ACHN (cell line): ENCODE measurements at regions not wholly inside any gene's neighbourhood (a gene's known extent, or its start where the extent isn't known, plus 50 kb on each side); places are given as distances from the start of the nearest gene placed in this dataset.
"Not testable (repeated sequence)": the region's sequence is repeated elsewhere in the genome, so short reads cannot be mapped to it uniquely, and the experiment has no call there.

Source experiments
- DNase-seq: peaks from one replicate; pipeline ENCODE4 v3.0.0-alpha.2; 2015
- in situ Hi-C: cut with HindIII; loops from 2 replicates; pipeline ENCODE4 v1.10.0; 2017; ENCODE audit warnings: low sequenced_read_pairs, low pct_ligation_motif_present, low pct_unique_long_range_greater_than_20kb

DNA sequence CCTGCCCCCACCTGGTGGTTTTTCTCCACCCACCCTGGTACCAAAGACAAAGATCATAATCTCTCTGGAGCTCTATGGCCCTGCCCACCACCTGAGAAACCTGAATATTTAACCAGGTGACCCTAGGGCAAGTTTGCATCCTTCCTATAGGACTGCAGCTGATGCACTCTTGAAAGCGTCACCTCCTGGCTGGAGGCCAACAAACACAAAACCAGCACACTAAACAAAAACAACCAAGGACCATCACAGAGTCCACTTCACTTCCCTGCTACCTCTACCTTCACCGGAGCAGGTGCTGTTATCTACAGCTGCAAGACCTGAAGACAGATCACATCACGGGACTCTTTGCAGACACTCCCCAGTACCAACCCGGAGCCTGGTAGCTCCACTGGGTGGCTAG is 296.7 kb upstream of the FGF13 start:
- no peak for DNase-seq
- in situ Hi-C loops, result no loop called here

GRCh38 chrX:139003856-139004527 is 292.5 kb upstream of the FGF13 start:
- DNase-seq, in situ Hi-C loops: not testable (repeated sequence)

DNA sequence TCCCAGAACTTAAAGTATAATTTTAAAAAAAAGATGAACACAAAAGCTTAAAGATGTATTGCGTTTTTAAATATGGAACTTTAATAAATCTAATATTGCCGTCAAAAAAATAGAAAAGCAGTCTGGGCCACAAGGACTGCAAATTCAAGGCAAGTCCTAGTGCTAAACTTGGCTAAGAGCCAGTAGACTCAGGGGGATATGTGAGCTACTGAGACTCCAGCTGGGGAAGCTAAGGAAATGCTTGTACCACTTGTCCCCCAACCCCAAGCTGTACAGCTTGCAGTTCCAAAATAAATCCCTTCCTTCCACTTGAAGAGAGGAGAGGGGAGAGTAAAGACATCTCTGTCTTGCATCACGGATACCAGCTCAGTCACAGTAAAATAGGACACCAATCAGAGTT is 290.8 kb upstream of the FGF13 start:
- in situ Hi-C loops, result no loop called here
- no peak for DNase-seq

GRCh38 chrX:138996268-138996667 is 284.8 kb upstream of the FGF13 start:
- DNase-seq, result no peak
- in situ Hi-C loops, result no loop called here

DNA sequence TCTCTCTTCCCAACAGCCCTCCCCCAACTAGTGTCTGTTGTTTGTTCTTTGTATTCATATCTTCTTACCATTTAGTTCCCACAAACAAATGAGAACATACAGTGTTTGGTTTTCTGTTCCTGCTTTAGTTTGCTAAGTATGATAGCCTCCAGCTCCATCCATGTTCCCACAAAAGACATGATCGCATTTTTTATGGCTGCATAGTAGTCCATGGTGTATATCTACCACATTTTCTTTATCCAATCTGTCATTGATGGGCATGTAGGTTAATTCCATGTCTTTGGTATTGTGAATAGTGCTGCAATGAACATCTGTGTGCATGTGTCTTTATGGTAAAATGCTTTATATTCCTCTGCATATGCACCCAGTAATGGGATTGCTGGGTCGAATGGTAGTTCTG is 283.9 kb upstream of the FGF13 start:
- in situ Hi-C loops, result no loop called here

GRCh38 chrX:138990425-138990824 is 278.9 kb upstream of the FGF13 start:
- in situ Hi-C loops, DNase-seq: not testable (repeated sequence)

More for the DNA sequence above, 283.9 kb upstream of the FGF13 start:
- DNase-seq, result no peak

GRCh38 chrX:138986866-138987265 is 275.3 kb upstream of the FGF13 start:
- in situ Hi-C loops, result no loop called here
- no peak for DNase-seq

GRCh38 chrX:138986235-138986634 is 274.7 kb upstream of the FGF13 start:
- in situ Hi-C loops, result no loop called here
- DNase-seq, result no peak

GRCh38 chrX:138982365-138982764 is 270.8 kb upstream of the FGF13 start:
- in situ Hi-C loops, result no loop called here
- no peak for DNase-seq

DNA sequence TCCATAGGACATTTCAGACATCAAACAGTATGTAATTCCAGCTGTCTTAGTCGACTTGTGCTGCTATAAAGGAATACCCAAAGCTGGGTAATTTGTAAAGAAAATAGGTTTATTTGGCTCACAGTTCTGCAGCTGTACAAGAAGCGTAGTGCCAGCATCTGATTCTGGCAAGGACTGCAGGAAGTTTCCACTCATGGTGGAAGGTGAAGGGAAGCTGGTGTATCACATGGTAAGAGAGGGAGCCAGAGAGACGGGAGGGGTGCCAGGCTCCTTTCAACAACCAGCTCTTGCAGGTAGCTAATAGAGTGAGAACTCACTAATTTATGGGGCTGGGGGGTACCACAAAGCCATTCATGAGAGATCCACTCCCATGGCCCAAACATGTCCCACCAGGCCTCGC is 253.0 kb upstream of the FGF13 start:
- DNase-seq, result no peak
- in situ Hi-C loops, result no loop called here

GRCh38 chrX:138962419-138962818 is 250.9 kb upstream of the FGF13 start:
- DNase-seq, in situ Hi-C loops: not testable (repeated sequence)

- in situ Hi-C loops, result no loop called here
- no peak for DNase-seq
Measured at GRCh38 chrX:138954976-138955375, 243.5 kb upstream of the FGF13 start.

DNA sequence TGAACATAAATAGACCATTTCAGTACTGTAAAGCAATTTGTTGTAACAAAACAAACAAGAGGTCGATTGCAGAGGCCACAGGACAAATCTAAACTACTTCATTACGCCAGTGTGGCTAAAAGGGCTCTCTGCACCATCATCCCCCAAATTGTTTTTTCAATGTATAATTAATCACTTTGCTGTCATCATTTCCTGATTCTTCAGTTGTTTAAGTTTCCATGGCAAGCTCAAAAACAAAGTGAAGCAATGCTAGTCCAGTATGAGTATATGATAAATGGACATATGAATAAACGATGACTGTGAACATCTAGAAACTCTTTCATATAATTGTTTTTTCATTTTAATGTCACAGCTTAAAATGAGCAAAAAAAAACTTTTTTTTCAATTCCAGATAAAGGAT is 235.4 kb upstream of the FGF13 start:
- in situ Hi-C loops, result no loop called here
- DNase-seq, result no peak

DNA sequence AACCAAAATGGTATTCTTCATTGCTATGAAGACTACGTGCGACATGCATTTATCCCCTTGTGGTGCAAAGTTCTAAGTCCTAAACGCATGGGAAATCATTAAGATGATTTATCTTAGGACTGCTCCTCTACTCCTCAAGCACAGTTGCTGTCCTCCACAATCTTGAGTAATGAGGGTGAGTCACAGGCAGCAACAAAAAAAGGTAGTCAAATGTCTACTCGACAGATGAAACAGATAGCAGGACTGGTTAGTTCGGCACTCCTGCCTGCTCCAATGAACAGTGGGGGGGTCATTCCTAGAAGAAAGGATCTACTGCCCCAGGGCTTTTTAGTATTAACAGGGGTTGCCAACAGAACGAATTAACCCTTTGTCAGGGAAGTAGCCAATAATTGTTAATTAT is 233.7 kb upstream of the FGF13 start:
- no peak for DNase-seq
- in situ Hi-C loops, result no loop called here

DNA sequence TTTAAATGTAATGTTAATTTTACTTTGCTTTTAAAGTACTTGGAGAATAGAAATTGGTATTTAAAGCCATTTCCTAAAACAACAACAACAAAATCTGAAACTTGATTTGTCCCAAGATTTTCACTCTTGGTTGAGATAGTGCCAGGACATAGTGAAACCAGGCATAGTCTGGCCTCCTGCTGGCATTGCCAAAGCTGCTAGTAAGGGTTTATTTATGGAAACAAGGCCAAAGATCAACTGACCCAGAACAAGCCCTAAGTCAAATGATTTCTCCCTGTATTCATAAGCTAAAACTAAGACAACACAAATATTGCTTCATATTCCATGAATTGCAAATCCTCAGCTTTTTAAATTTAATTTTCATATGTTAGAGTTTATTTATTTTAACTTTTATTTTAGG is 227.5 kb upstream of the FGF13 start:
- in situ Hi-C loops, result no loop called here
- DNase-seq, result no peak

DNA sequence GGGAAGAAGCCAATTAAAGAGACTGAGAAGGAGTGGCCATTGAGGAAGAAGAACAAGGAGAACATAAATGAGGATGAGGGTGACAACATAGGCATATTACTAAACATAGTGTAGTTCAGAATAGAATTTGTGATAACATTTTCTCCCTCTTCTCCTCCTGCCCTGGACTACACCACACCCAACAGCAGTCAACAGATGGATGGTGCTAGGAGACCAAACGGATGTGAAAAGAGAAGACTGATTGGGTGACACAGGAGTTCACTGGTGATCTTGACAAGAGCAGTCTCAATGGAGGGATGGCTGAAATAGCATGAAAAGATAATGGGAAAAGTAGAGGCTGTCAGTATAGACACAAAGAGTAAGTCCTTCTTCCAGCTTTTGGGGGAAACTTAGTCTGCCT is 226.5 kb upstream of the FGF13 start:
- in situ Hi-C loops, result no loop called here
- no peak for DNase-seq

DNA sequence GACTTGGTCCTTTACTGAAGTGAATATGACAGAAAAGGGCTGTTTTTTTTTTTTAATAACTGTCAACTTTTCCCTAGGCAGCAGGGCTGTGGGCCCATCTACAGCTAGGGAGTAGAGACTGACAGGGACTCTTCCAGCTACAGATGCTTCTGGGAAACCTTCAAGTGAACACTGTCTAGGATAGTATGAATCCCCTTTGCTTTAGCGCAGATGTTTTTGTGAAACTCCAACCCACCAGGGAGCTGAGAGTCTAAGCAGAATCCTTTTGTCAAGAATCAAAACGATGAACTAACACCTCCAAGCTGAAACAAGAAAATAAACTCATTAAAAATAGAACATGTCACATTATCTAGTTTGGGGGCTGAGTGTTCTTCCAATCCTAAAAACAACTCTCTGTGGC is 219.7 kb upstream of the FGF13 start:
- in situ Hi-C loops, result no loop called here
- no peak for DNase-seq

DNA sequence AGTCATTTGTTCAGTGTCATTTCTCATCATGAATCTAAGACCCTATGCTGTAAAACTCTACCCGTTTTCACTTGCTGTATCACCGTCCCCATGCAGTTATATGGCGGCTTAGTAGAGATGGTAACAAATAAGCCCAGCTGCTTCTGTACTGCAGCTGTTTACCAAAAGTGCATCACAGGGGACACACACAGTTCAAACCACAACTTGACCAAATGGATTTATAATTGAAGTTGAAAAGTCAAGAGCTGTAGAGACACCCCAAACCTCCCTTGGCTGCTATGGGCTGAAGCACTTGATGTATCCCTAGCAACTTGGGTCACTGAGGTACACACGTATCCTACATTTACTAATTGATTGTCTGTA is 219.0 kb upstream of the FGF13 start:
- in situ Hi-C loops, result no loop called here
- no peak for DNase-seq

- in situ Hi-C loops, result no loop called here
- DNase-seq, result no peak
Measured at GRCh38 chrX:138929926-138930582, 218.5 kb upstream of the FGF13 start.

DNA sequence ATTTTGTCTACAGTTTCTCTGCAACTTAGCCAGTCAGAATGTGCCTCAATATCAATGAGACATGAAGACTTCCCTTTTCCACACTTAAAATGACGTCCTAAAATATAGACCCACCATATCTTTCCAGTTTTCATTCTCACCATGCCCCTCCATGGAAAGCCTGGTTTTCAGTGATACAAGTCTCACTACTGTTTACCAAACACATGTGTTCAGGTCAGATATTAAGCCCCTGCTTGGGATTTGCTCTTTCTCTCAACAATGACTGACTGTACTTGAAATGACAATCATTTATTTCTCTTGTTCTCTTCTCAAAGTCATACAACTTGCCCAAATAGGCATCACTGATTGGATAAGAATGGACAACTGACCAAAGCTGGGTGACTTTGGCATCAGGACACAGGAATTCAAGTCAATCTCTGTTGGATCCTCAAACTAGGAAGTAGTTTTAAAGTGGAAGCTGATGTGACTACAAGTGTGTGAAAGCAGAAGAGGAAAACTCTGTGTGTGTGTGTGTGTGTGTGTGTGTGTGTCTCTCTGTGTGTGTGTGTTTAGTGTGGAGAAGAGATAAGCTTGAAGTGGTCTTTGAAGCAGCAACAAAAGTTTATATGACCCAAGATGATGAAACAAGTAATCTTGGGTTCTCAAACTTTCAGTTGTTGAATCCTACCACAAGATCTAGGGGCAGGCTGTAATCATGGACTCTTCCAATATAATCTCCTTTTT is 217.4 kb upstream of the FGF13 start:
- in situ Hi-C loops, result no loop called here
- no peak for DNase-seq
